Right atrium auricular region (tissue), 2 donors: ENCODE measurements at regions not wholly inside any gene's neighbourhood (a gene's known extent, or its start where the extent isn't known, plus 50 kb on each side); places are given as distances from the start of the nearest gene placed in this dataset.

Source experiments
- DNase-seq: peaks from one replicate; pipeline ENCODE4 v3.0.0-alpha.2; 2019; ENCODE audit warnings: low spot score
- H3K27ac ChIP-seq, 2 donors: fragments of 200-600 bp; sonication (generic); 1 replicate in 1 of 2; 2 replicates in 1 of 2; pipeline ENCODE4 v1.5.1; 2016 to 2019
- H3K27me3 ChIP-seq, 2 donors: fragments of 200-600 bp; sonication (generic); one replicate each; pipeline versions ENCODE4 v1.5.1 to v1.6.0; 2017 to 2019
- H3K36me3 ChIP-seq: fragments of 200-600 bp; sonication (generic); one replicate; pipeline ENCODE4 v1.5.1; 2016
- H3K4me1 ChIP-seq, 2 donors: fragments of 200-600 bp; sonication (generic); one replicate each; pipeline versions ENCODE4 v1.5.1 to v1.6.0; 2017 to 2019
- H3K4me3 ChIP-seq, 2 donors: fragments of 200-600 bp; sonication (generic); 1 replicate in 1 of 2; 2 replicates in 1 of 2; pipeline ENCODE4 v1.5.1; 2017 to 2019; ENCODE audit warnings: mild to moderate bottlenecking in 1 of 2, moderate library complexity in 1 of 2
- H3K9me3 ChIP-seq, 2 donors: fragments of 200-600 bp; sonication (generic); one replicate each; pipeline ENCODE4 v1.5.1; 2019
- CTCF ChIP-seq, 2 donors: fragments of 200-600 bp; sonication (generic); IDR thresholded peaks; one replicate each; pipeline ENCODE4 v1.5.1; 2019; ENCODE audit warnings: antibody characterized with exemption in 2 of 2

DNA sequence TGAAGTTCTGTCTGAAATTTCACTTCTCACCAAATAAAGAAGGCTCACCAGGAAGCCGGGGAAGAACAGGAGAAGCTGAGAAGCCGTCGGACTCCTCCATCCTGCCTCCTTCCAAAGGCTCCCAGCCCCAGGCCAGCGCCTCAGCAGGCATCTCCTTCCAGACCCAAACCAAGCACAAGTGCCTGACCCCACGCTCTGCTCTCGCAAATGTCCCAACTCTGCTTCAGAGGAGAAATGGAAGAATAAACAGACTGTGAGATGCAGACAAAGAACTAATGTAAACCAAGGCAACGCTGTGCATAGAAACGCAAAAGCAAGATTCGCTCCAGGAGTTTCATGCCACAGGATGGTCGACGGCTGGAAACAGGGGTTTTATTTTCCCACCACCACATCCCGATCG lies 100.3 kb upstream of the EXOC2 start:
- Histone ChIP-seq H3K4me3 (no peak overlapping the region), H3K27me3 (no peaks in the 10 kb centered on the region), H3K36me3 (no peaks in the 10 kb centered on the region), H3K27ac (no peak overlapping the region), H3K4me1 (no peaks in the 10 kb centered on the region), H3K9me3 (no peaks in the 10 kb centered on the region)
- TF ChIP-seq CTCF (IDR thresholded peaks at IDR 0.05) = no peak
- no peak for DNase-seq

DNA sequence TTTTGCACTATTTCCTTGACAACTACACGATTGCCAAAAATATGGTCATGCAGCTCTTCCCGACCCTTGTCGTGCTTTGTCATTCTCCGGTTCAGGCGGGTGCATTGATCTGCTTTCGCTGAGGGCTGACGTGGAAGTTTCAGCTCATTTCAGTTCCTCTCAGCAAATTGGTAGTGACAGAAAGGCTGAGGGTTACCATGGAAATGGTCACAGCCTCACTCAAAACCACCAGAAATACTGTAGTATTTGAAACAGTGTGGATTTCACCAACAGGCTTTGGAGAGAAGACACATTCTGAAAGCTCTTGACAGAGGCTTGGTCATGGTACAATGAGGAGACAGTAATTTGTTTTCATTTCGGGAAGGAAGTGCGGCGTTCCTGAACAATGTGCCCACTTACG lies 99.7 kb upstream of the EXOC2 start:
- H3K27me3 ChIP-seq = no peaks in the 10 kb centered on the region

DNA sequence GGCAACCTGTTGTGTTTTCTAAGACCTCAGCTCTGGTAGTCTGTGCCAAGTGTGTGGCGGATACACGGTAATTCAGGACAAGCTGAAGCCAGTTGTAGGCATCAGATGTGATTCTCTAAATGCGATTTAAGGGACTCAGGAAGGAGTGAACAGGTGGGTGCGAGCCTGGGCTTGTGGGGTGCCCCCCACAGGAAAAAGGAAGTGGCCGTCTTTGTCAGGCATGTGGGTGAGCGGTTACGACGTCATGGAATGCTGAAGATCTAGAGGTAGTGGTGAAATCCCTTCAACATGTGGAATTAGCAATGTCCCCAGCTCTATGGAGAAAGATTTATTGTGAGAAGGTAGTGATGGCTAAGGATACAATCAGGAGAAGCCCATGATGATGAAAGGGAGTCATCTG lies 95.1 kb upstream of the EXOC2 start:
- H3K9me3 ChIP-seq = no peaks in the 10 kb centered on the region
- no peak overlapping the region for H3K4me3 ChIP-seq
- no peak overlapping the region for H3K27ac ChIP-seq
- no peaks in the 10 kb centered on the region for H3K27me3 ChIP-seq
- DNase-seq = no peak
- no peaks in the 10 kb centered on the region for H3K4me1 ChIP-seq
- TF ChIP-seq CTCF (IDR thresholded peaks at IDR 0.05) = no peak
- H3K36me3 ChIP-seq = no peaks in the 10 kb centered on the region

More for the DNA sequence above, 99.7 kb upstream of the EXOC2 start:
- DNase-seq = no peak
- no peak overlapping the region for H3K27ac ChIP-seq
- no peaks in the 10 kb centered on the region for H3K4me1 ChIP-seq
- no peak overlapping the region for H3K4me3 ChIP-seq
- no peaks in the 10 kb centered on the region for H3K9me3 ChIP-seq
- no peaks in the 10 kb centered on the region for H3K36me3 ChIP-seq
- TF ChIP-seq CTCF (IDR thresholded peaks at IDR 0.05) = no peak

DNA sequence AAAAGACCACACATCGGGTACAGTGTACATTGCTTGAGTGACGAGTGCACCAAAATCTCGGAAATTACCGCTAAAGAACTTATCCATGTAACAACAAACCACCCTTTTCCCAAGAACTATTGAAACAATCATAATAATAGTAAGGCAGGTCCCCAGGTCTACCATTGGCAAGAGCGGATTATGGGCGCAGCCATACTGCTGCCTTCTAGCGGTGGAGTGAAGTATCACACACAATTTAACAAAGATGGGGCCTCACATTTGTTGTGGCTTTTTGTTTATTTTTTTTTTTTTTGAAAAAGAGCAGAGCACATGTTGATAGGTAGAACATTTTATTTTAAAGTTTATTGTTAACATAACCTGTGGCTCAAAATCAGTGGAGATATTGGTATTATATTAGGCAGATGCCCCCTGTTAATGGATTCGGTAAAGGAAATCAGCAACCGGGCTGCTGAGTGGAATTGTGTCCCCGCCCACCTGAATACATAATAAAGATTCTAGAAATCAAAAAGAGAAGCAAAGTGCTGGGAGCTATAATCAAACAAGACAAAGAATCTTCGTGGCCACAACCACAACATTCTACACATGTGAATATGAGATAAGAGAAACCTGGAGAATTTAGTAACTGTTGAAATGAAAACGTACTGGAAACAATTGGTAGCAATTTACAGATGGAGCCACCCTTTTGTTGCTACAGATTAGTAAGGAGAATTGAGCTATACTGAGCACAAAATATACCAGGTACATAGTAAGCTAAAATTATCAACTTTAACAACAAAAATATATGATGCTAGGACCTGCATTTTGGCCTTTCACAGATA lies 94.2 kb upstream of the EXOC2 start:
- Histone ChIP-seq H3K4me3 (no peak overlapping the region), H3K27ac (no peak overlapping the region), H3K4me1 (no peaks in the 10 kb centered on the region), H3K36me3 (no peaks in the 10 kb centered on the region), H3K9me3 (no peaks in the 10 kb centered on the region), H3K27me3 (no peaks in the 10 kb centered on the region)
- no peak for DNase-seq
- TF ChIP-seq CTCF (IDR thresholded peaks at IDR 0.05) = peak; percentile 59 to 61

GRCh38 chr6:783966-784735 lies 91.2 kb upstream of the EXOC2 start:
- Histone ChIP-seq H3K27ac (no peak overlapping the region), H3K4me1 (no peaks in the 10 kb centered on the region), H3K36me3 (no peaks in the 10 kb centered on the region), H3K9me3 (no peaks in the 10 kb centered on the region), H3K4me3 (no peak overlapping the region), H3K27me3 (no peaks in the 10 kb centered on the region)
- TF ChIP-seq CTCF (IDR thresholded peaks at IDR 0.05) = no peak
- DNase-seq = no peak
